CD14-positive monocyte (primary cell): ENCODE measurements at regions not wholly inside any gene's neighbourhood (a gene's known extent, or its start where the extent isn't known, plus 50 kb on each side); places are given as distances from the start of the nearest gene placed in this dataset.

Experiments used
- DNase-seq, 3 donors: peaks; one replicate each; pipeline ENCODE4 v3.0.0-alpha.2; 2011 to 2022
- H2AFZ ChIP-seq: 2 replicates; pipeline ENCODE4 v1.6.0; 2012; ENCODE audit warnings: mild to moderate bottlenecking, low read depth, low read length, inconsistent platforms; ENCODE audit not compliant: insufficient read depth, poor library complexity, severe bottlenecking
- H3K27ac ChIP-seq, 2 donors: 1 replicate in 1 of 2; 2 replicates in 1 of 2; pipeline ENCODE4 v1.5.1; 2012 to 2013; ENCODE audit warnings: low read length in 2 of 2, control low read depth in 1 of 2, inconsistent platforms in 1 of 2, low read depth in 1 of 2, mild to moderate bottlenecking in 1 of 2
- H3K27me3 ChIP-seq, 2 donors: one replicate each; pipeline versions ENCODE4 v1.6.0 to v1.6.1; 2011 to 2013; ENCODE audit warnings: low read length in 2 of 2; ENCODE audit not compliant: control insufficient read depth in 2 of 2, insufficient read depth in 2 of 2
- H3K36me3 ChIP-seq, 2 donors: replicated peaks in 1 of 2; 1 replicate in 1 of 2; 2 replicates in 1 of 2; pipeline versions ENCODE4 v1.5.1 to v1.6.1; 2012 to 2013; ENCODE audit warnings: low read length in 2 of 2, control low read depth in 1 of 2, inconsistent platforms in 1 of 2, mild to moderate bottlenecking in 1 of 2; ENCODE audit not compliant: insufficient read depth in 2 of 2, control insufficient read depth in 1 of 2
- H3K4me1 ChIP-seq, 2 donors: 1 replicate in 1 of 2; 2 replicates in 1 of 2; pipeline versions ENCODE4 v1.5.1 to v1.6.1; 2012 to 2013; ENCODE audit warnings: low read length in 2 of 2, control low read depth in 1 of 2, inconsistent platforms in 1 of 2, mild to moderate bottlenecking in 1 of 2, moderate library complexity in 1 of 2; ENCODE audit not compliant: insufficient read depth in 2 of 2, control insufficient read depth in 1 of 2
- H3K4me2 ChIP-seq: replicated peaks from 2 replicates; pipeline ENCODE3; 2012; ENCODE audit warnings: low read length, moderate library complexity, mild to moderate bottlenecking; ENCODE audit not compliant: poor library complexity, severe bottlenecking; ENCODE audit errors: extremely low read depth
- H3K4me3 ChIP-seq, 3 experiments: fragments of 200-600 bp in 1 of 3; sonication (generic) in 1 of 3; replicated peaks in 1 of 3; 1 replicate in 2 of 3; 2 replicates in 1 of 3; pipeline ENCODE4 v1.5.1; 2011 to 2013; ENCODE audit warnings: low read length in 3 of 3, mild to moderate bottlenecking in 3 of 3, control low read depth in 2 of 3, low read depth in 2 of 3, inconsistent platforms in 1 of 3, moderate library complexity in 1 of 3
- H3K79me2 ChIP-seq: 2 replicates; pipeline ENCODE4 v1.6.0; 2012; ENCODE audit warnings: mild to moderate bottlenecking, control low read depth, inconsistent platforms, low read length, moderate library complexity; ENCODE audit not compliant: insufficient read depth
- H3K9ac ChIP-seq: 2 replicates; pipeline ENCODE4 v1.6.0; 2017; ENCODE audit warnings: low read length, mild to moderate bottlenecking; ENCODE audit not compliant: insufficient read depth, poor library complexity, severe bottlenecking
- H3K9me3 ChIP-seq, 2 donors: replicated peaks in 1 of 2; 1 replicate in 1 of 2; 2 replicates in 1 of 2; pipeline versions ENCODE4 v1.5.1 to v1.6.1; 2012 to 2013; ENCODE audit warnings: low read length in 2 of 2, control low read depth in 1 of 2; ENCODE audit not compliant: control insufficient read depth in 1 of 2, insufficient read depth in 1 of 2
- H4K20me1 ChIP-seq: 2 replicates; pipeline ENCODE4 v1.6.0; 2012; ENCODE audit warnings: mild to moderate bottlenecking, low read length, control low read depth, moderate library complexity; ENCODE audit not compliant: insufficient read depth
- H3K27ac Mint-ChIP-seq, 7 donors: one replicate each; pipeline ENCODE4 v1.8.0; 2020; ENCODE audit warnings: mild to moderate bottlenecking in 7 of 7, mixed read lengths in 7 of 7, moderate library complexity in 6 of 7, inconsistent platforms in 2 of 7
- H3K27me3 Mint-ChIP-seq, 3 donors: one replicate each; pipeline ENCODE4 v1.8.0; 2021 to 2022; ENCODE audit warnings: low read depth in 3 of 3, mild to moderate bottlenecking in 3 of 3, mixed read lengths in 3 of 3, moderate library complexity in 3 of 3, inconsistent platforms in 1 of 3
- H3K36me3 Mint-ChIP-seq, 2 donors: one replicate each; pipeline ENCODE4 v1.8.0; 2020; ENCODE audit warnings: mixed read lengths in 2 of 2, inconsistent platforms in 1 of 2, mild to moderate bottlenecking in 1 of 2
- H3K4me1 Mint-ChIP-seq: one replicate; pipeline ENCODE4 v1.8.0; 2020; ENCODE audit warnings: mild to moderate bottlenecking, mixed read lengths
- H3K4me3 Mint-ChIP-seq, 2 donors: one replicate each; pipeline ENCODE4 v1.8.0; 2020; ENCODE audit warnings: mild to moderate bottlenecking in 2 of 2, mixed read lengths in 2 of 2, moderate library complexity in 1 of 2
- H3K9me3 Mint-ChIP-seq, 7 donors: one replicate each; pipeline ENCODE4 v1.8.0; 2020 to 2022; ENCODE audit warnings: mixed read lengths in 7 of 7, mild to moderate bottlenecking in 6 of 7, moderate library complexity in 6 of 7, inconsistent platforms in 2 of 7
- CTCF ChIP-seq: fragments of 200-600 bp; IDR thresholded peaks from one replicate; pipeline ENCODE4 v1.8.0; 2022; ENCODE audit warnings: antibody characterized with exemption, mild to moderate bottlenecking
- WGBS: methylation state at CpG from one replicate; pipeline ENCODE4 v1.1.5; 2013; ENCODE audit warnings: missing lambda C conversion rate; ENCODE audit not compliant: insufficient coverage; 5-methylcytosine and 5-hydroxymethylcytosine counted together
- intact Hi-C, 2 donors: fragments of 100-400 bp; cut with micrococcal nuclease; formaldehyde crosslinking; loops; one replicate each; pipeline versions ENCODE4 v1.15.0 to v1.15.1; 2023

GRCh38 chr5:82670692-82671091, 392.5 kb upstream of the RPS23 start:
- H3K27ac Mint-ChIP-seq = no peak overlapping the region
- H3K36me3 Mint-ChIP-seq = no peaks in the 10 kb centered on the region
- Histone ChIP-seq H3K27me3 (no peaks in the 10 kb centered on the region), H3K4me2 (no peak overlapping the region), H3K9ac (no peak overlapping the region), H4K20me1 (no peaks in the 10 kb centered on the region), H3K4me3 (no peak overlapping the region), H3K4me1 (no peaks in the 10 kb centered on the region), H3K79me2 (no peaks in the 10 kb centered on the region), H3K27ac (no peak overlapping the region), H3K9me3 (no peaks in the 10 kb centered on the region), H2AFZ (no peak overlapping the region), H3K36me3 (no peaks in the 10 kb centered on the region)
- no peak overlapping the region for H3K4me3 Mint-ChIP-seq
- no peak for DNase-seq
- H3K9me3 Mint-ChIP-seq = peaks cover 0 to 2% (median 0%) of the 10 kb centered on the region in 7 donors
- intact Hi-C loops = no loop called here
- 100% methylated on average over 1 of the region's 3 CpGs for WGBS
- TF ChIP-seq CTCF = no peak
- peaks cover 5% of the 10 kb centered on the region for H3K4me1 Mint-ChIP-seq
- H3K27me3 Mint-ChIP-seq = peaks cover 1 to 5% (median 2%) of the 10 kb centered on the region in 3 donors

DNA sequence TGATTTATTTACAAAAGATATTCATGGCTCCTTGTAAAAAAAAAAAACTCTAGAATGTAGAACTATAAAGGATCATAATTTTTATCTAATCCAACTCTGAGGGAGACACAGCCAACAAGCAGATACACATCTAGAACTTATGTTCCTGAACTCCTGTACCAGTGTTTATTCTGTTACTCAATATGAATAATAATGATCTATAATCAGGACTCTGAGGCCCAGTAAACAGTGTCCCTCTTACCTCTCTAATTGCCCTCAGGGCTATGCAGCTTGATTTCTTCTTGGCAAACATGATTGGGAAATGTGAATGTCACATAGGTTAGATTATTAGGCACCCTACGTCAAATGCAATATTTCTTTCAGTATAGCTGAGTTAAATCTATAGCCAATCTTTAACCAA, 391.6 kb upstream of the RPS23 start:
- DNase-seq = no peak
- H3K4me1 ChIP-seq = no peaks in the 10 kb centered on the region
- H3K36me3 Mint-ChIP-seq = no peaks in the 10 kb centered on the region
- H3K4me3 Mint-ChIP-seq = no peak overlapping the region
- peaks cover under 1% of the 10 kb centered on the region for H3K4me1 Mint-ChIP-seq
- H3K9ac ChIP-seq = no peak overlapping the region
- intact Hi-C loops = no loop called here
- no peak overlapping the region for H3K27ac Mint-ChIP-seq
- no peaks in the 10 kb centered on the region for H3K27me3 ChIP-seq
- H3K27me3 Mint-ChIP-seq = peaks cover 1 to 5% (median 2%) of the 10 kb centered on the region in 3 donors
- no peak overlapping the region for H3K4me2 ChIP-seq
- WGBS = no CpG with 5 or more reads among the region's 1 CpG
- H3K79me2 ChIP-seq = no peaks in the 10 kb centered on the region
- no peaks in the 10 kb centered on the region for H3K9me3 ChIP-seq
- peaks cover 0 to 2% (median 0%) of the 10 kb centered on the region in 7 donors for H3K9me3 Mint-ChIP-seq
- no peak overlapping the region for H3K4me3 ChIP-seq
- H3K27ac ChIP-seq = no peak overlapping the region
- no peak for TF ChIP-seq CTCF
- H4K20me1 ChIP-seq = no peaks in the 10 kb centered on the region
- no peak overlapping the region for H2AFZ ChIP-seq
- H3K36me3 ChIP-seq = no peaks in the 10 kb centered on the region
